HG02623 (cell line): ENCODE measurements at regions not wholly inside any gene's neighbourhood (a gene's known extent, or its start where the extent isn't known, plus 50 kb on each side); places are given as distances from the start of the nearest gene placed in this dataset.

Experiments used
- ATAC-seq: cut with Tn5 transposase; IDR thresholded peaks from one replicate; pipeline ENCODE4 v1.9.1; 2021; ENCODE audit warnings: moderate library complexity; ENCODE audit not compliant: unreplicated experiment

DNA sequence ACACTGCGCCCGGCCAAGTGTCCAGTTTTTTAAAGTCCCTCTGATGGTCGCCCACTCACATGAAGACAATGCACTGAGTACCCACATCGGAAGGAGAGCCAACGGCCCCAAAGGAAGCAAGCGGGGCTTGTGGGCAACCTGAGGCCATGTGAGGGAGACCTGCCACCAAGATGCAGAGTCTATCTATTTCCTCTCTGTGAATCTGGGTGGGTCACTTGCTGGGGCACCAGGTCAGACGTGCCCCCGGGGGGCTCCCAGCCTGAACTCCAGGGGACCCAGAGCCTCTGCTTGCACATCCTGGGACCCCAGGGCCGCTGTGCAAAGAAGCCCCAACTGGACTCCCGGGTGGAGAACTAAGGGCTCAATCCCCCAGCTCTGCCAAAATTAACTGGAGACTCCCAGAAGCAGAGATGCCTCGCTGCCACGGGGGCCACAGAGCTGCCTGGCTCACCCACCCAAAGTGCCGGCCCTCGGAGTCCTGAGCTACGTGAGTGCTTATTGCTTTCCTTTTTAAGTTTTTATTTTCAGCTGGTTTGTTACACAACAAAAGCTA lies 106.4 kb downstream of the BRD1 start:
- no peak for ATAC-seq

DNA sequence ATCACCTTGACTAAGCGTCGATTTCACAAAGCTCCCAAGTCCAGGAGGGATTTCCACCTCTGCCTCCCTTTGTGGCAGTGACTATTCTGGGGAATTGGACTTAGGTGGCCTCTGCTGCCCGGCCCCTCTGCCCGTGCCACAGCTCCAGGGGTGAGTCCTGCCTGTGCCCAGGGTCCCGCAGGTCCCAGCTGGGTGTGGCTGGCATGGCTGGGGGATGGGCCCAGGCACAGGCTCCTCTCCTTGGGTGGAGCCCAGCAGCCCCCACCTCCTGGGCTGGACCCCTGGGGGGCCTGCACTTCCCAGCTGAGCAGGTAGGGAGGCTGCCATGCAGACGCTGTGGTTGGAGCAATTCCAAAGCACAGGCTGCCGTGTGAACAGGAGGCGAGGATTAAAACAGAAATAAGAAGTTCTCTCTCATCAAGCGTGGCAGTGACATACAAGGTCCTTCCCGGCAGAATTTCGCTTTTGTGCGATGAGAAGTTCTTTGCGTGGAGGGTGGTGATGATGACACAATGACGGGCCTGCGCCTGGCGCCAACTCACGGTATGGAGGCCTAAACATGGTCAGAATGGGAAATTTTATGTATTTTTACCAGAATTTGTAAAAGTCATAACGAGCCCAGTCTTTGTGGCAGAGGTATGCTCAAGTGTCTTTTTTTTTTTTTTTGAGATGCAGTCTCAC lies 107.3 kb downstream of the BRD1 start:
- no peak for ATAC-seq

GRCh38 chr22:49719046-49719445 lies 108.6 kb downstream of the BRD1 start:
- ATAC-seq: no peak

GRCh38 chr22:49718396-49718795 lies 109.3 kb downstream of the BRD1 start:
- ATAC-seq: no peak

DNA sequence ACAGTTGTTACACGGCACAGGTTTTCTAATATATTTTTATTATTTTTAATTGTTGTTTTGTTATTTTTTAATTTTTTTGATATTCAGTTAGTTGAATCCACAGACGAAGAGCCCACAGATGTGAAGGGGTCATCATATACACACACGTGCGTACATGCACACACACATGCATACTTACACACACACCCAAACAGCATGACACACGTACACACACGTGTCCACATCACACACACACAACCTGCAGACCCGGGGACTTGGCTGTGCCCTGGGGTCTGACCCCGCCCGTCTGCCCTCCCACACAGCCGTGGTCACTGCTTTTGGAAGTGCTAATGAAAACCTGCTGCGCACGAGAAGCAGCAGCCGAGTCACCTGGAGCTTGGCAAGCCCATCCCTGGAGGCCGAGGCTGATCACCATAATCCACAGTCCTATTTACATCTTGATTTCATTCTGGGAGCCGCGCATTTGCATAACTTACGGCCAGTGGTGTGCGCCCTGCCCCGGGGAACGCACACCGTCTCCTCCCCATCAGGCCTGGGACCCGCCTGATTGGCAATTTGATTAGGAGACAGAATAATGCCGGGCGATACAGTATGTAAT lies 110.3 kb downstream of the BRD1 start:
- ATAC-seq: no peak

- ATAC-seq: no peak
Observed at GRCh38 chr22:49716441-49716840, 111.2 kb downstream of the BRD1 start.

DNA sequence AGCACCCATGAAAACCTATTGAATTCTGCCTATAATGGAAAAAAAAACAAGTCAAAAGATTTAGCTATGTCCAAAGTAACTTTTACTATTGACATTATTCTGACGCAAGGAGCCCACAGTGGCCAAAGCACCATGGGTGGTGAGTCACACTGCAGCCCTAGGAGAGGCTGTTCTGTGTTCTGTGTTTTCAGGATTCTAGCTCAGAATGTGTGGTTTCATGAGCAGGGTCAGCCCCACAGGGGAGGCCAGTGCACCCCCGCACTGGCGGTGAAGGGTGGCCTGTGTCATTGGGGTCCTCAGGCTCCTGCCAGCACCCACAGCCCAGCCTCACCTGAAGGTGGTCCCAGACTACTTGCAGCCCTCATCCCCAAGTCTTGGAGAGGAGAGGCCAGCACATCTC lies 112.2 kb downstream of the BRD1 start:
- ATAC-seq: no peak

DNA sequence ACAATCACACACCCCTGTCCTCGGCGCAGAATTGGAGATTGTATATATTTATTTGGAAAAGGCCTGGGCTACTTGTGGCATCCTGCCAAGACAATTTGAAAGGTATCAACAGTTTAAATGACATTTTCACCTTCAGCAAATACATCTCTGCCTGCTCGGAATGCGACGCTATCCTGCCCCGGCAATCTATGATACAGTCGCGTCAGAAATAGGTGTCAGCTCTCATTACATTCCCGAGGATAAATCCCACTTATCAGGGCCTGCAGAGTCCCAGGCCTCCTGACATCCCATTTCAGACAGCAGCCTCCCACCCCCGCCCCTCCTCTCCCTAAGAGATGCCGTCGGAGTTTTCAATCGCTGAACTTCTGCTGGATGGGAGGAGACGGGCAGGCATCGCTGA lies 114.7 kb downstream of the BRD1 start:
- no peak for ATAC-seq

DNA sequence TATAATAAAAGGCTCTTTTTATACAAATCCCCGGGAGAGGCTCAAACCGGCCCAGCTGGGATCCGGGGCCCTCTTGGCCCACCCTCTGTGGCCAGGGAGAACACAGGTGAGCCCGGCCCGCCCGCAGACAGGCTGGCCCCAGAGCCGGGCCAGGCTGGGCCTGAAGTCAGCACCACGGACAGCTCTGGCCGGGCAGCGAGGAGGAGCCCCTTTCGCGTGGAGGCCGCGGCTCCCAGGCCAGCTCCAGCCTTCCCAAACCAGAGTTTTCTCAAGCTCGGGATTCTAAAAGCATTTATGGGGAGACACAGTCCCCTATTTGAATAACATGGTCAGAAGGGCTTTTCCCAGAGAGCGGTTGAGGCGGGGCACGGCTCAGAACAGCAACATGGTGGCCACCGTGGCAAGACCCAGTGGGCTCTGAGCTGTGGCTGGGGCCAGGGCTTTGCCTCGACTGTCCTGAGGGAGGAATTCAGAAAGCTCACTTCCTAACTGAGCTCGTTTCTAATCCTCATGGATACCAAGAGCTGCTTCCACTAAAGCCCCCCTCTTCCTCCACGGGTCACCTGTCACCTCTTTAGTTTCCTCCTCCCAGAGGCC lies 115.4 kb downstream of the BRD1 start:
- ATAC-seq: no peak

DNA sequence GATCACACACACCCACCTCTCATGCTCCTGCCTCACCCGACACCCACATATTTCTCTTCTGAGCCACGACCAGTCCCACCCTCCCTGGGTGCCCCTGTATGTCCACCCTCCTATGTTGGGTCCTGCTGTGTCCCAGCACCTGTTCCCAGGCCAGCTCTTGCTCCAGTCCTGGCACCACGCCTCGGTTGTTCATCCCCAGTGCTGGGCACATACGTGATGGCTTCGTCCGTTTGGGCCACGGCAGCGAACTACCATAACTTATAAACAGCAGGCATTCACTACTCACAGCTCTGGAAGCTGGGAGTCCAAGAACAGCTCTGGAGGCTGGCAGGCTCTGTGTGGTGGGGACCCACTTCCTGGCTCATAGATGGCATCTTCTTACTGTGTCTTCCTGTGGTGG lies 116.9 kb downstream of the BRD1 start:
- no peak for ATAC-seq

- no peak for ATAC-seq
Observed at GRCh38 chr22:49709464-49709863, 118.2 kb downstream of the BRD1 start.

- no peak for ATAC-seq
Observed at GRCh38 chr22:49705972-49706352, 121.7 kb downstream of the BRD1 start.

DNA sequence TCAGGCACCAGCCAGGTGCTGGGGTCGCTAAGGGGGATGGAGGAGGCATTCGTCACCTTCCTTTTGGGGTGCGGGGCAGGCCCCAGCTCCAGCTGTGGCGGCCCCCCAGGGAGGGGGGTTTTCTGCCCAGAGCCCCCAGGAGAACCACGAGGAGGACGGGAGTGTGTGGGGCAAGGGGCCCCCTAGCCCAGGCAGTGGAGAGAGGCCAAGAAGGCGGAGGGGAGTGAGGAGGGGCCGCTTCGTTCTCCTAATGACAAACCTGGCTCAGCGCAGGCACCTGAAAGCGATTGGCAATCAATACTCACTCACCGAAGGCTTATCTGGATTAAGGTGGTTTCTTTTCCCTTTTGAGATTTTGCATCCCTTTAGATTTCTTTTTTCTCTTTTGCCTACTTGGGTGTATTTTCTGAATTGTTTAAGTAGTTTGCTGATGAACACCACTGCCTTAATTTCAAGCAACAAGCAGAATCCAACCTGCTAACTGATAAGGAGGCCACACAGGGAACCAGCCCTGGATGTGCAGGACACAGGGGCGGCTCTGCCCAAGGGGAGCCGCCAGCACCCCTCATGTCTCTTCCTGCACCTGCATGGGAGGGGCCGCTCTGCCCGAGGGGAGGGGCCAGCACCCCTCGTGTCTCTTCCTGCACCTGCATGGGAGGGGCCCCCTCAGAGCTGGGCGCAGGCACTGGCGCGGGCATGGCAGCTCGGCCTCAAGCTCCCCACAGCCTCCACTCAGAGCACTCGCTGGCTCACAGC lies 122.3 kb downstream of the BRD1 start:
- ATAC-seq: no peak

GRCh38 chr22:49704345-49705215 lies 123.1 kb downstream of the BRD1 start:
- no peak for ATAC-seq

DNA sequence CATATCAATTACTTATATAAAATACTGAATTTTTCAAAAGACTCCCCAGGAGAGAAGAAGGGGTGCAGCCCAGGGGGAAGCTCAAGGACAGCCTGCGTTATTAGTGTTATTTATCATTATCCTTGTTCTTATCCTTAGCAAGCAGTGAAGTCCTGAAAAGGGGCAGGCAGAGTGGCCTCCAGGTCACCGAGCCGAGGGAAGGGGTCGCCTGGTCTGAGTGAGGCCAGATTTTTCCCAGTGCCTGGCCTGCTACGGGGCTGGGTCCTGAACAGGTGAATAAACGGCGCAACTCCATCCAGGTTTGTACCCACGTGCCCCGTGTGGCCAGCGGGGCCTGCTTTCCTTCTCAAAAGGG lies 123.7 kb downstream of the BRD1 start:
- no peak for ATAC-seq

DNA sequence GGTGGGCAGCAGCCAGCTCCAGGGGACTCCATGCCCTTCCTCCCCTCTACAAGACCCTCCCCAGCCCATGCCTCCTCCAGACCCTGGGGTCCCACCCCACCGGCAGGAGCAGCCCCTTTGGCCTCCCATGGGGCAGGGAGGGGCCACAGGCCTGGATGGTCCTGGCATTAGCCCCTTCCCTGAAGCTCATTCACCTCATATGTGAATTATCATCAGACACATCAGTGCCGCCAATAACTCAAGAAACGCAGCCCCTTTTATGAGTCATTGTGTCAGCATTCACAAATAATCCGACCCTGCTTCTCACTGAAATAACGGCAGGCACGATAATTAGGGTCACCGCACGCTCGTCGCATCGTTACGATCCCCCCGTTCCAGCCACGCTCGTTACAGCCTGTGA lies 124.2 kb downstream of the BRD1 start:
- ATAC-seq: no peak

- no peak for ATAC-seq
Observed at GRCh38 chr22:49702068-49702397, 125.6 kb downstream of the BRD1 start.

GRCh38 chr22:49701380-49702067 lies 126.1 kb downstream of the BRD1 start:
- no peak for ATAC-seq

GRCh38 chr22:49699928-49700498 lies 127.7 kb downstream of the BRD1 start:
- ATAC-seq: no peak

GRCh38 chr22:49699476-49699875 lies 128.2 kb downstream of the BRD1 start:
- no peak for ATAC-seq
